ENCODE measurements at regions not wholly inside any gene's neighbourhood (a gene's known extent, or its start where the extent isn't known, plus 50 kb on each side); places are given as distances from the start of the nearest gene placed in this dataset.

GRCh38 chr9:32255026-32255425, 129.4 kb upstream of the ACO1 start:
- H3K36me3 ChIP-seq (ENCODE audit: control insufficient read depth, insufficient read depth, low read length) = no peaks in the 10 kb centered on the region
- in situ Hi-C loops (cut with HindIII; ENCODE audit: low pct_unique_long_range_greater_than_20kb, low sequenced_read_pairs) (no loop called here), intact Hi-C loops (cut with micrococcal nuclease; ENCODE audit: unreplicated experiment) (loop anchor here (10.0 kb wide), 3 partner anchors 210 to 440 kb away; no protein-coding TSS in a partner anchor)
- TF ChIP-seq POLR2AphosphoS5 (IDR thresholded peaks at IDR 0.05; ENCODE audit: low read depth, low read length) (no peak), TCF7L2 (IDR thresholded peaks at IDR 0.05; ENCODE audit: low read depth, low read length) (no peak), SIN3A (IDR thresholded peaks at IDR 0.05; ENCODE audit: borderline replicate concordance, insufficient read depth, low read depth, low read length) (no peak), CTCF (IDR thresholded peaks at IDR 0.05) (no peak), REST (IDR thresholded peaks at IDR 0.05; ENCODE audit: insufficient read depth in 1 of 2, low read depth in 2 of 2, low read length in 1 of 2) (no peak)
- no peak overlapping the region for H3K4me3 ChIP-seq (ENCODE audit: low read depth in 2 of 2, low read length in 2 of 2)
- CTCF ChIA-PET = no interaction called here
- POLR2A ChIA-PET = no interaction called here
- no peaks in the 10 kb centered on the region for H3K4me1 ChIP-seq (ENCODE audit: control insufficient read depth, insufficient read depth, low read length)
- ATAC-seq (no peak), DNase-seq (ENCODE audit: low read depth, low spot score) (no peak)
- H3K9me3 ChIP-seq (ENCODE audit: control insufficient read depth, insufficient read depth, low read depth, low read length) = no peaks in the 10 kb centered on the region
- BruUV-seq (replicated peaks) = no TSS peak
- H3K27ac ChIP-seq (ENCODE audit: low read length) = no peak overlapping the region
- no peaks in the 10 kb centered on the region for H3K27me3 ChIP-seq (ENCODE audit: control insufficient read depth, insufficient read depth, low read length)

DNA sequence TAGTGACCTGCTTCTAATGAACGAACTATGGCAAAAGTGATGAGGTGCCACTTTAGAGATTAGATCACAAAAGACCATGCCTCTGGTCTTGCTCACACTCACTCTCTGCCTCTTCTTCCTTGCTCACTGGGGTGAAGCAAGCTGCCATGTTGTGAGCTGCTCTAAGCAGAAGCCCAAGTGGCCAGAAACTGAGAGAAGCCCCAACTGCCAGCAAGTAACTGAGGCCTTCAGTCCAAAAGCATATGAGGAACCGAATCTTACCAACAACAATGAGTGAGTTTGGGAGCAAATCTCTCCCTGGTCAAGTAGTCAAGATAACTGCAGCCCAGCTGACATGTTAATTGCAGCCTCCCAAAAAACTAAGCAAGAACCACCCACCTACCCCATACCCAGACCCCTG, 126.0 kb upstream of the ACO1 start:
- H3K9me3 ChIP-seq (ENCODE audit: control insufficient read depth, insufficient read depth, low read depth, low read length) = no peaks in the 10 kb centered on the region
- no peaks in the 10 kb centered on the region for H3K27me3 ChIP-seq (ENCODE audit: control insufficient read depth, insufficient read depth, low read length)
- ATAC-seq = no peak
- intact Hi-C loops (cut with micrococcal nuclease; ENCODE audit: unreplicated experiment) = loop anchor here (10.0 kb wide), 3 partner anchors 214 to 444 kb away; no protein-coding TSS in a partner anchor
- CTCF ChIA-PET = no interaction called here
- H3K4me3 ChIP-seq (ENCODE audit: low read depth in 2 of 2, low read length in 2 of 2) = no peak overlapping the region
- TF ChIP-seq CTCF (IDR thresholded peaks at IDR 0.05) (no peak), TCF7L2 (IDR thresholded peaks at IDR 0.05; ENCODE audit: low read depth, low read length) (no peak), SIN3A (IDR thresholded peaks at IDR 0.05; ENCODE audit: borderline replicate concordance, insufficient read depth, low read depth, low read length) (no peak), REST (IDR thresholded peaks at IDR 0.05; ENCODE audit: insufficient read depth in 1 of 2, low read depth in 2 of 2, low read length in 1 of 2) (no peak), POLR2AphosphoS5 (IDR thresholded peaks at IDR 0.05; ENCODE audit: low read depth, low read length) (no peak)
- POLR2A ChIA-PET = no interaction called here
- in situ Hi-C loops (cut with HindIII; ENCODE audit: low pct_unique_long_range_greater_than_20kb, low sequenced_read_pairs) = no loop called here
- no peak overlapping the region for H3K27ac ChIP-seq (ENCODE audit: low read length)
- no peaks in the 10 kb centered on the region for H3K36me3 ChIP-seq (ENCODE audit: control insufficient read depth, insufficient read depth, low read length)
- no TSS peak for BruUV-seq (replicated peaks)
- no peak for DNase-seq (ENCODE audit: low read depth, low spot score)
- H3K4me1 ChIP-seq (ENCODE audit: control insufficient read depth, insufficient read depth, low read length) = no peaks in the 10 kb centered on the region
